ENCODE measurements at regions not wholly inside any gene's neighbourhood (a gene's known extent, or its start where the extent isn't known, plus 50 kb on each side); places are given as distances from the start of the nearest gene placed in this dataset.
"Not testable (repeated sequence)": the region's sequence is repeated elsewhere in the genome, so short reads cannot be mapped to it uniquely, and the experiment has no call there.

DNA sequence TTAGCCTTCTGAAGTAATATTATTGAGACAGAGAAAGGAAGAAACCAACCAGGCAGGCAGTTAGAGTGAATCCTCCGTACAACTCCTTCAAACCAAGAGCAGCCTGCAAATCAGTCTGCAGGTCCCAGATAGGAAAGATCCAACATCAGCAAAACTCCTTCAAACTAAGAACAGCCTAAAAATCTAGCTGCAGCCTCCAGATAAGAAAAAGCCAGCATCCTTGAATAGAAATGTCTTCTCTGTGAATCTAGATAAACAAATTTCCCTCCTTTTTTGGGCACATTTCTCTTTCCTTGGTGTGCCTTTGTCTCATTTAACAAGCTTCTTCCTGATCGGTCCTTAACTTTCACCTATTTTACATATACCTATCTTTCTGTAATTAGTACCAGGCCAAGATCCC lies 1004.6 kb upstream of the TMEFF2 start:
- DNase-seq: no peak

- DNase-seq: peak in 1 of 3 donors; percentile 25
Measured at GRCh38 chr2:193187816-193188215, 993.1 kb upstream of the TMEFF2 start.

DNA sequence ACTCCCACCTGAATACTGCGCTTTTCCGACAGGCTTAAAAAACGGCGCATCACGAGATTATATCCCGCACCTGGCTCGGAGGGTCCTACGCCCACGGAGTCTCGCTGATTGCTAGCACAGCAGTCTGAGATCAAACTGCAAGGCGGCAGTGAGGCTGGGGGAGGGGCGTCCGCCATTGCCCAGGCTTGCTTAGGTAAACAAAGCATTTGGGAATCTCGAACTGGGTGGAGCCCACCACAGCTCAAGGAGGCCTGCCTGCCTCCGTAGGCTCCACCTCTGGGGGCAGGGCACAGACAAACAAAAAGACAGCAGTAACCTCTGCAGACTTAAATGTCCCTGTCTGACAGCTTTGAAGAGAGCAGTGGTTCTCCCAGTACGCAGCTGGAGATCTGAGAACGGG lies 976.2 kb upstream of the TMEFF2 start:
- DNase-seq: not testable (repeated sequence)

GRCh38 chr2:193156480-193156879 lies 961.7 kb upstream of the TMEFF2 start:
- DNase-seq: no peak

DNA sequence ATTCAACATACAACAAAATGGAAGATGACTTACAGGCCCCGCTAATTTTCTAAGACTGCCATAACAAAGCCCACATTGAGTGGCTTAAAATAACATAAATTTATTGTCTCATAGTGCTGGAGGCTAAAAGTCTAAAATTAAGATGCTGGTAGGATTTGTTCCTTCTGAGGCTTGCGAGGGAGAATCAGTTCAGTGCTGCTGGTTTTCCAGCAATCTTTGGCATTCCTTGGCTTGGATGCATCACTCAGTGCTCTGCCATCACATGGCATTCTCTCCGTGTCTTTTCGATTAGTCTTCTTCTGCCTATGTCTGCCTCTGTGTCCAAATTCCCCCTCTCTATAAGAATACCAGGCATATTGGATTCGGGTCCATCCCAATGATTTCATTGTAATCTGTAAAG lies 959.3 kb upstream of the TMEFF2 start:
- no peak for DNase-seq

- DNase-seq: no peak
Measured at GRCh38 chr2:193153576-193153975, 958.8 kb upstream of the TMEFF2 start.

- not testable (repeated sequence) for DNase-seq
Measured at GRCh38 chr2:193142467-193142866, 947.7 kb upstream of the TMEFF2 start.

DNA sequence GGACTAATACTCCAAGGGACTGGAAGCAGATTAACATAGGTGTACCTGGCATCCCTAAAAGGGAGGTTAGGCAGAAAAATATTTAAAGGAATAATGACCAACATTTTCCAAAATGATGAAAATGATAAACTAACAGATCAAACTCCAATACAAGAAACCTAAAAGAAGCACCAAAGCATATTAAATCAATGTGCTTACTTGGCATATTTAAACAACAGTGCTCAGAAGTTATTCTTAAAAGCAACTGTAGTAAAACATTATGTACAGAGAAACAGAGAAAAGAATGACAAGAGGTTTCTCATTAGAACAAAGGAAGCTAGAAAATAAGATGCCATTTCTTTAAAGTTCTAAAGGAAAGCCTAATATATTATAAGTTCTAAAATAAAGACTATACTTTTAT lies 947.3 kb upstream of the TMEFF2 start:
- DNase-seq: no peak

GRCh38 chr2:193140895-193141294 lies 946.2 kb upstream of the TMEFF2 start:
- not testable (repeated sequence) for DNase-seq

GRCh38 chr2:193124815-193125214 lies 930.1 kb upstream of the TMEFF2 start:
- DNase-seq: no peak

DNA sequence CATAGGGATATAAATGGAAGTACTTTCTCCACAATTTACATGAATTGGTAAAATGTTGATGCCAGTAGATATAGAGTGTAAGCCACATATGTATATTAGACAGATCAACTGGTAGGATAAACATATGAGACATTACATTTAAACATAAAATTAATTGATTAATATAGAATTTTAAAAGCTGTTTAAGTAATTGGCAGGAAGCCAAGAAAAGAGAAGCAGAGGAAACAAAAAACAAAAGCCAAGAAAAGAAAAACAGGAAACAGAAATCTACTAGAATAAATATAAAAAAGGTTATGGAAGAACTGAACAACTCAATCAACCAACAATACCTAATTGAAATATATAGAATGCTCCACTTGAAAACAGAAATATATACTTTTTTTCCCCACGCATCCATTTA lies 920.1 kb upstream of the TMEFF2 start:
- no peak for DNase-seq

- no peak for DNase-seq
Measured at GRCh38 chr2:193112986-193113385, 918.3 kb upstream of the TMEFF2 start.

DNA sequence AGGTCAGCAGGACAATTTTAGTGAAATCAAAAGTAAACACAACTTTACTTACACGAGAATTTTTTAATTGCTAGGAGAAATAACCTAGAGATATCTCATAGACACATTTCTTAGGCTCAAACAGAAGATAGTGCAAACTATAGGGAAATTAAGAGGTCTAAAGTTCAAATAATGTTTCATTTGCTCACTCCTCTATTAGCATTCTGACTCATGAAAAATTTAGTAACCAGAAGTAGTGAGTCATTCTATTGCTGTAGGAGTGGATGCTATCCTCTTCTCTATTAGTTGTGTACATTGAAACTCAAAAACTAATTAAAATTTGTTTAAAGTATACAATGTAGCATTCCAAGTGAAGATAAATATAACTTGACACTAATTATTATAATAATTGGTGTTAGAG lies 908.3 kb upstream of the TMEFF2 start:
- peak in 1 of 3 donors; percentile 1 for DNase-seq

- no peak for DNase-seq
Measured at GRCh38 chr2:193101591-193101990, 906.9 kb upstream of the TMEFF2 start.

GRCh38 chr2:193088026-193088425 lies 893.3 kb upstream of the TMEFF2 start:
- DNase-seq: no peak

- DNase-seq: no peak
Measured at GRCh38 chr2:193076995-193077394, 882.3 kb upstream of the TMEFF2 start.

DNA sequence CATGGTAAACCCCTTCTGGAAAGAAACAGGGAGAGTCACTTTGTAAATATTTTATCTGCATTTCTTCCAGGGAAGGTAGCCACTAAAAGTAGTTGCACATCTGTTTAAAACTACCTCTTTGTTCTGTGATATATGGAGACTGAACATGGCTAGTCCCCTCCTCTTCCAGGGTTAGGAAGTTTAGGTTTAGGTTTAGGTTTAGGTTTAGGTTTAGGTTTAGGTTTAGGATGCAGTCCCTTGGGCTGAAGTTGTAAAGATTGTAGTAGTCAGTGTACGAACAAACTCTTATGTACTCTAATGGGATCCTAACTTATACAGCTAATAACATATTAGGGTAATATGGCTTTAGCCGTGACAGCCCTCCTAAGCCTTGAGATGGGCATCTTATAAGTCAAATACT lies 880.2 kb upstream of the TMEFF2 start:
- DNase-seq: no peak

DNA sequence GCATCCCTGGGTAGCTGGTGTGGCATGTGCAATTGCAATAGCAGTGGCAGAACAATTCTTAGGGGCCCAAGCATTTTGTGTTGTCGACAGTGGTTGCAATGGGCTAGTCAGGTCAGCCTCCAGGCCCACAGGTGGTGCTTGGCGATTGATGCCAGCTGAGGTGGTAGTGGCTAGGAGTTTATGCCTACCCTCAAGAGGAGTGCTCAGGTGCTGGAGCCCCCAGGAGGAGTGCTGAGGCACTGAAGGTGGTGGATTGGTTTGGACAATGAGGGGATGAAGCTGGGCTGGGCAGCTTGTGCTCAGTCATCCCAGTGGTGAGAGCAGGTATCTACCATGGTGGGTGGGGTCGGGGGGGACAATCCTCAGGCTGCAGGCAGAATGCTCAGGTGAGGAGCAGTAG lies 877.9 kb upstream of the TMEFF2 start:
- DNase-seq: no peak

- DNase-seq: not testable (repeated sequence)
Measured at GRCh38 chr2:193025556-193025955, 830.8 kb upstream of the TMEFF2 start.

DNA sequence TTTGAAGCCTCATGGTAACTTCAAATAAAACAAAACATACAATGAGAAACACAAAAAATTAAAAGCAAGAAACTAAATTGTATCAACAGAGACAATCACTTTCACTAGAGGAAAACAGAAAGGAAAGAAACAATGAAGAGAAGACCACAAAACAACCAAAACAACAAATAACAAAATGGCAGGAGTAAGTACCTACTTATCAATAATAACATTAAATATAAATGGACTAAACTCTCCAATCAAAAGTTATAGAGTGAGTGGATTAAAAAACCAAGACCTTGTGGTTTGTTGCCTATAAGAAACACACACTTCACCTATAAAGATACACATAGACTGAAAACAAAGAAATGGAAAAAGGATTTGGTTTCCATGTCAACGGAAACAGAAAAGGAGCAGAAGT lies 830.1 kb upstream of the TMEFF2 start:
- DNase-seq: no peak

DNA sequence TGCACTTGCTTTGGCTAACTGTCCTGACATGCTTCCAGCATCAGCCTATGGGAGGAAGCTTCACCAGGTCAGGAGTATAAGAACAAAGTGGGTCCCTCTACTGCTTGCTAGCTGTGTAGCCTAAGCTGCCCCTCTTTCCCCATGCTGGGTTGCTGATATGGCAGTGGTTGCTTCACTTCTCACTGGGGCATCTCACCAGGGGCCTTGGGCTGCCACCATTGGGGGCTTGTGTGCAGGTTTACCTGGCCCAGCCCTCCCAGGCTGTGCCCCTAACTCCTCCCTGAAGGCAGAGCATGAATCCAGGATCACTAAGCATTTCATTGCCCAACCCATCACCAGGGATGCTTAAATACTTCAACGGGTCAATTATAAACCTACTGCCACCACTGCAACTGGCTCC lies 817.1 kb upstream of the TMEFF2 start:
- no peak for DNase-seq

DNA sequence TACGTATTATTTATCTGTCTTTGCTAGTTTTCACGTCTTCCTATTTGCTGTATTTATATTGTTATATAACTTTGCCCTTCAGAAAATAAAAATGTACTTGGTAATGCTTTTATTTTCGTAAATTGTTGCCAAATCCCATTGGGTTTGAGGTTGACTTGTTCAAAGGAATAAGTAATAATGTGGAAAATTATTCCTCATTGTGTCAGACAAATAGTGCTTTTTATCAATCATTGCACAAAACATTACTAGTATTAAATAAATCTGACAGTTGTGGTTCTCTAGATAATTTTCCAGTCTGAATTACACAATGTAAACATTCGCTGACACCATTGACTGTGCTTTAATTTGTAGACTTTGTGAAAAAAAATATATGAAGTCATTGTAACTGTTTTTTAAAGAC lies 798.3 kb upstream of the TMEFF2 start:
- DNase-seq: no peak

DNA sequence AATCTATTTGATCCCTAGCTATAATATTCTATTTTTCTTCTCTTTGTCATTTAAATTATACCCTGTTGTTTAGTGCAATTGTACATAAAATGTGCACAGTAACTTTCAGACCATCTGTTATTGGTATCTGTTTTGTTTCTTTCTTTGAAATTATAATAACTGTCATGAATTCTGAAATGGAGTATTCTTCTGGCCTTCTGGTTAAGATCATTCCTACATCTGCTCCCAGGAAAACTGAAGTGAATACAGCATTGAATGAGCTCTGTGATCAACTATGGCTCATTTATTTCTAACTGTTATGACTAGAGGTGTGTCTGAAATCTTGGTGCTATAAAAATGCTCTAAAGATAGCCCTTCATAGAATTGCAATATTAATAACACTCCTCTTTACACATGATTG lies 788.4 kb upstream of the TMEFF2 start:
- DNase-seq: no peak

DNA sequence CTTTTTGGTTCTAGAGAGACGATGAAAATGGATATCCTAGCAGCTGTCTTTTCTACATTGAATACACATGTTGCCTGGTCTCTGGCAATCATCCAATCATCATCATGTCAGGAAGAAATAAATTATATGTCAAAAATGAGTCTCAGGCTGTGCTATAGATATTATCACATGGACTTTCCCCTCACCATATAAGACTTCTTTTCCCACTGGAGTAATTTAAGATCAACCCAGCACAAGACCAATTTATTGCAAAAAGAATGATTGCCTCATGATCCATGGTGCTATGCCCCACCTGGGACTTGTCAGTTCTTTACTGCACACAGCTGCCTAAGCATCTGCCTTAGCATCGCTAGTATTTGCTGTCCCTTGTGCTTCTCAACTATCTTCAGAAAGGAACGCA lies 783.7 kb upstream of the TMEFF2 start:
- peak; percentile 74 to 94 (median 80) for DNase-seq

GRCh38 chr2:192971981-192972380 lies 777.2 kb upstream of the TMEFF2 start:
- no peak for DNase-seq
